CD4-positive, alpha-beta T cell (primary cell): ENCODE measurements at regions not wholly inside any gene's neighbourhood (a gene's known extent, or its start where the extent isn't known, plus 50 kb on each side); places are given as distances from the start of the nearest gene placed in this dataset.

ENCODE experiments used
- ATAC-seq: fragments of 200-7000 bp; cut with Tn5 transposase; one replicate; pipeline ENCODE4 v1.10.0; 2022; ENCODE audit warnings: mild to moderate bottlenecking; ENCODE audit not compliant: poor library complexity
- CTCF ChIA-PET: fragments of 350-600 bp; sonication (Branson Sonifier 250); formaldehyde crosslinking; loops from one replicate; lab custom pipeline; 2021; ENCODE audit warnings: antibody characterized with exemption, inconsistent platforms; lab: Charles Lee
- POLR2A ChIA-PET: fragments of 350-600 bp; sonication (Branson Sonifier 250); formaldehyde crosslinking; loops from one replicate; lab custom pipeline; 2021; ENCODE audit warnings: antibody characterized with exemption, inconsistent platforms; lab: Charles Lee
- DNase-seq, 14 experiments: peaks; one replicate each; pipeline ENCODE4 v3.0.0-alpha.2; 2013 to 2020; ENCODE audit warnings: mixed read lengths in 2 of 14
- H3K27ac ChIP-seq, 2 donors: one replicate each; pipeline versions ENCODE4 v1.5.1 to v1.7.0; 2013; ENCODE audit warnings: low read length in 2 of 2, low read depth in 1 of 2, mild to moderate bottlenecking in 1 of 2
- H3K27me3 ChIP-seq, 2 experiments: 1 replicate in 1 of 2; 2 replicates in 1 of 2; pipeline versions ENCODE4 v1.6.1 to v1.7.0; 2013; ENCODE audit warnings: low read length in 2 of 2, control low read depth in 1 of 2, mild to moderate bottlenecking in 1 of 2, moderate library complexity in 1 of 2; ENCODE audit not compliant: insufficient read depth in 2 of 2, control insufficient read depth in 1 of 2
- H3K36me3 ChIP-seq: one replicate; pipeline ENCODE4 v1.6.1; 2013; ENCODE audit warnings: low read length, control low read depth; ENCODE audit not compliant: insufficient read depth
- H3K4me1 ChIP-seq: one replicate; pipeline ENCODE4 v1.6.1; 2013; ENCODE audit warnings: low read length, control low read depth; ENCODE audit not compliant: insufficient read depth
- H3K4me3 ChIP-seq: one replicate; pipeline ENCODE4 v1.5.1; 2013; ENCODE audit warnings: mild to moderate bottlenecking, low read length, moderate library complexity
- H3K9me3 ChIP-seq, 2 experiments: 1 replicate in 1 of 2; 2 replicates in 1 of 2; pipeline versions ENCODE4 v1.6.1 to v1.7.0; 2013; ENCODE audit warnings: low read length in 2 of 2, mild to moderate bottlenecking in 2 of 2, control low read depth in 1 of 2, moderate library complexity in 1 of 2; ENCODE audit not compliant: control insufficient read depth in 1 of 2, insufficient read depth in 1 of 2
- H3K27ac Mint-ChIP-seq: one replicate; pipeline ENCODE4 v1.8.0; 2020; ENCODE audit warnings: mixed read lengths
- H3K27me3 Mint-ChIP-seq: one replicate; pipeline ENCODE4 v1.8.0; 2021; ENCODE audit warnings: mixed read lengths
- H3K36me3 Mint-ChIP-seq: one replicate; pipeline ENCODE4 v1.8.0; 2021; ENCODE audit warnings: low read depth, mixed read lengths
- H3K4me1 Mint-ChIP-seq: one replicate; pipeline ENCODE4 v1.8.0; 2021; ENCODE audit warnings: low read depth, mixed read lengths
- H3K4me3 Mint-ChIP-seq: one replicate; pipeline ENCODE4 v1.8.0; 2020; ENCODE audit warnings: mild to moderate bottlenecking, mixed read lengths
- H3K9me3 Mint-ChIP-seq: one replicate; pipeline ENCODE4 v1.8.0; 2020; ENCODE audit warnings: mixed read lengths
- intact Hi-C, 2 experiments: fragments of 100-400 bp; cut with DNase I in 1 of 2; cut with micrococcal nuclease in 1 of 2; formaldehyde crosslinking; loops; one replicate each; pipeline versions ENCODE4 v1.15.1 to v1.9.0; 2023 to 2025; cut with DNase I, micrococcal nuclease
- TF ChIP-seq, protein P1 (sequence below): fragments of 200-600 bp; IDR thresholded peaks from one replicate; pipeline ENCODE4 v1.8.0; 2022; ENCODE audit warnings: antibody characterized with exemption, mild to moderate bottlenecking

DNA sequence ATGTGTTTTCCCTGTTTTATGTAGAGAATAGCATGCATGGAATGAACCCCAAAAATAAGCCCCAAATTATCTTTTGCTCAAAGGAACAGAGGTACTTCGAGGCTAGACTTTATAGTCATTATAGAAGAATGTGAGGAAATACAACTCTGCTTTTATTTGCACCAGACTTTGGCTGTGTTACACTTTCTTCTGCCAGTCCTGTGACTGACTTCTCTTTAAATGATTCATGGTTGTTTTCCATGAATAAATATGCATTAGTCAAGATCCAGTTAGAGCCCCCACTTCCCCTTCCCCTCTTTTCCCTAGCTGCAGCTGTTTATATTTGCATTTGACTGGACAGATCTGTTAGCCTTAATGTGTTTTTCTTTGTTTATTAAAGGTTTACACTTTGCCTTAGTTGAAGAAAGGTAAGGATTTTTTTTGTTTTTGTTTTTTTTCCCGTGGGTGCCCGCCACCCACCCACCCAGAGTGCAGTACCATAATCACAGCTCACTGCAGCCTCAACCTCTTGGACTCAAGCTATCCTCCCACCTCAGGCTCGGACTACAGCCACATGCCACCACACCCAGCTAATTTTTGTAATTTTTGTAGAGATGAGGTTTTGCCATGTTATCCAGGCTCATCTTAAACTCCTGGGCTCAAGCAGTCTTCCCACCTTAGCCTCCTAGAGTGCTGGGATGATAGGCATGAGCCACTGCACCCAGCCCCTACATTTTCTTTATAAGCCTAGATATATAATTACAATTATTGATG is 152.6 kb downstream of the CYB561 start:
- H3K27me3 ChIP-seq: no peaks in the 10 kb centered on the region
- H3K27ac ChIP-seq: no peak overlapping the region
- H3K36me3 ChIP-seq: no peaks in the 10 kb centered on the region
- Mint-ChIP-seq H3K27ac (no peak overlapping the region), H3K9me3 (peaks cover 12% of the 10 kb centered on the region), H3K4me3 (no peak overlapping the region), H3K4me1 (peaks cover 8% of the 10 kb centered on the region), H3K27me3 (no peaks in the 10 kb centered on the region), H3K36me3 (peaks cover 79% of the 10 kb centered on the region)
- CTCF ChIA-PET: interaction anchor here (0.8 kb wide), 1 partner anchor 10 kb away, joined by 3 read pairs; no protein-coding TSS in a partner anchor
- H3K4me3 ChIP-seq: no peak overlapping the region
- ATAC-seq (no peak), DNase-seq (no peak)
- TF ChIP-seq, protein P1, sequence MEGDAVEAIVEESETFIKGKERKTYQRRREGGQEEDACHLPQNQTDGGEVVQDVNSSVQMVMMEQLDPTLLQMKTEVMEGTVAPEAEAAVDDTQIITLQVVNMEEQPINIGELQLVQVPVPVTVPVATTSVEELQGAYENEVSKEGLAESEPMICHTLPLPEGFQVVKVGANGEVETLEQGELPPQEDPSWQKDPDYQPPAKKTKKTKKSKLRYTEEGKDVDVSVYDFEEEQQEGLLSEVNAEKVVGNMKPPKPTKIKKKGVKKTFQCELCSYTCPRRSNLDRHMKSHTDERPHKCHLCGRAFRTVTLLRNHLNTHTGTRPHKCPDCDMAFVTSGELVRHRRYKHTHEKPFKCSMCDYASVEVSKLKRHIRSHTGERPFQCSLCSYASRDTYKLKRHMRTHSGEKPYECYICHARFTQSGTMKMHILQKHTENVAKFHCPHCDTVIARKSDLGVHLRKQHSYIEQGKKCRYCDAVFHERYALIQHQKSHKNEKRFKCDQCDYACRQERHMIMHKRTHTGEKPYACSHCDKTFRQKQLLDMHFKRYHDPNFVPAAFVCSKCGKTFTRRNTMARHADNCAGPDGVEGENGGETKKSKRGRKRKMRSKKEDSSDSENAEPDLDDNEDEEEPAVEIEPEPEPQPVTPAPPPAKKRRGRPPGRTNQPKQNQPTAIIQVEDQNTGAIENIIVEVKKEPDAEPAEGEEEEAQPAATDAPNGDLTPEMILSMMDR: no peak
- H3K9me3 ChIP-seq: peaks cover 0 to 10% of the 10 kb centered on the region in 2 experiments
- no peaks in the 10 kb centered on the region for H3K4me1 ChIP-seq
- POLR2A ChIA-PET: no interaction called here
- intact Hi-C loops: no loop called here

- DNase-seq (no peak), ATAC-seq (no peak)
- no peaks in the 10 kb centered on the region for H3K36me3 ChIP-seq
- H3K36me3 Mint-ChIP-seq: peaks cover 78% of the 10 kb centered on the region
- peaks cover 8% of the 10 kb centered on the region for H3K4me1 Mint-ChIP-seq
- intact Hi-C loops: no loop called here
- POLR2A ChIA-PET: no interaction called here
- no peaks in the 10 kb centered on the region for H3K27me3 ChIP-seq
- TF ChIP-seq, protein P1: no peak
- no peak overlapping the region for H3K4me3 Mint-ChIP-seq
- H3K9me3 ChIP-seq: peaks cover 0 to 10% of the 10 kb centered on the region in 2 experiments
- no peak overlapping the region for H3K4me3 ChIP-seq
- no peak overlapping the region for H3K27ac Mint-ChIP-seq
- no peaks in the 10 kb centered on the region for H3K27me3 Mint-ChIP-seq
- no peaks in the 10 kb centered on the region for H3K4me1 ChIP-seq
- H3K9me3 Mint-ChIP-seq: peaks cover 15% of the 10 kb centered on the region
- no peak overlapping the region for H3K27ac ChIP-seq
- CTCF ChIA-PET: no interaction called here
Measured at GRCh38 chr17:63294776-63295175, 151.3 kb downstream of the CYB561 start.

DNA sequence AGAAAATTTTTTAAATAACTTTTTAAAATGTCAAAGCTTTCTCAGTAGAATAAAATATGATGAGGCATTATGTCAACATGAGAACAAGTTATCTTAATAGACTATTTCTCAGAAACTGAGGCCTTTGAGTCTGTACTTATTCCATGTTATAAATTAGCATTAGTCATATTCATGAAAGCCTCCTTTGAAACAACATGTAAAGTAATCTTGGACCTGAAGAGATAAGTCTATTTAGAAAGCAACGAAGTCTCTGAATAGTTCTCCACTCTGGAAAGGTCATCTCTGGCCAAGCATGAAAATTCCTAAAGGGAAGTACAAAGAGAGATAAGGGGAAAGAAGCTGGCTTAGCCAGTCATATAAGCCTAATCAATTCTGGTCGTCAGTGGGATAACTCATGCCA is 150.8 kb downstream of the CYB561 start:
- ATAC-seq: no peak
- H3K4me1 ChIP-seq: no peaks in the 10 kb centered on the region
- H3K36me3 ChIP-seq: no peaks in the 10 kb centered on the region
- Mint-ChIP-seq H3K27me3 (no peaks in the 10 kb centered on the region), H3K36me3 (peaks cover 81% of the 10 kb centered on the region), H3K9me3 (peaks cover 15% of the 10 kb centered on the region), H3K27ac (no peak overlapping the region), H3K4me3 (no peak overlapping the region), H3K4me1 (peaks cover 8% of the 10 kb centered on the region)
- H3K27me3 ChIP-seq: no peaks in the 10 kb centered on the region
- H3K27ac ChIP-seq: no peak overlapping the region
- no peak overlapping the region for H3K4me3 ChIP-seq
- POLR2A ChIA-PET: no interaction called here
- DNase-seq: no peak
- intact Hi-C loops: no loop called here
- CTCF ChIA-PET: no interaction called here
- H3K9me3 ChIP-seq: peaks cover 0 to 10% of the 10 kb centered on the region in 2 experiments
- TF ChIP-seq, protein P1: no peak
